ENCODE measurements at regions not wholly inside any gene's neighbourhood (a gene's known extent, or its start where the extent isn't known, plus 50 kb on each side); places are given as distances from the start of the nearest gene placed in this dataset.

DNA sequence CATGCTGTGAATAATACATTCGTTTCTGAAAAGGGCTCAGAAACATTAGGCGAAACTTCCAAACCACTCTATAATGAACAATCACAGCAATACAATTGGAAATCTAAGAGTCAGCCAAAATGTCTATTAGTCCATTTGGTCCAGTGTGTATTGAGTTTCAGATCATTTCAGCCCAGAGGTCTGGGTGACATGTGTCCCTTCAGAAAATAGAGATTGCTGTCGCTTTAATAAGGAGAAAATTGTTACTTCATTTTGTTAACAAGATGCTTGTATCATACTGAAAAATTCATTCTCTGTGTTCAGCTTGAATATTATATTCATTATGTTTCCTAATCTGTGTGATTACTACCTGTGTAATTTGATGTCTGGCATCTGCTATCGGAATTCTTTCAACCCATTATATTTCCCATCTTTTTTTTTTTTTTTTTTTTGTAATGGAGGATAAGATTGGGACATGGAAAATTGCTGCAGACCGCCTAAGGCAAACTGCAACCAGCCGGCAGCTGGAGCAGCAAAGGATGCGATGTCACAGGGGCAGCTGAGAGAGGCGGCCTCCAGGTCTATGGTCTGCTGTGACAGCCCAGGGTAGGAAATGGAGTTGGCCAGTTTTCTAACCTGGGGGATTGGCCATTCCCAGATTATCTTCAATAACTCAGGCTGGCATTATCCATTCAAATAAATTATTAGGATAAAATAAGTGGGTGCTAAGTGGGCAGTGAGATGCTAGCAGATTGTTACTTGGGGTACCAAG is 170.9 kb upstream of the NPVF start:
- no peak for DNase-seq

DNA sequence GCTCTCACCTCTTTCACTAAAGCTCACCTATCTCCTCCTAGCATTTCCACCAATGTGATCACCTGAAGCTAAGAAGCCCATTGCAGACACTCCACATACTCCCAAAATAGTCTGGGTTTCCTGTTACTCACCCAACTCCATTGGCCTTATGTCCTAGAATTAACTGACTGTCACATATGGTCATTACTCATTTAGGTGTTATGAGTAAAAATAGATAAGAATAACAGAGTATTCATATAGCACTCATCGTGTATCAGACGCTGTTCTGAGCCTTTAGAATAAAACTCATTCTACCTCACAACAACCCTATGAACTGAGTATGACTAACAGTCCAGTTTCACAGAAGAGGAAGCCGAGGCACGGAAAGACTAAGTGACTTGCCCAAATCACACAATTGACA is 174.2 kb upstream of the NPVF start:
- DNase-seq = no peak

DNA sequence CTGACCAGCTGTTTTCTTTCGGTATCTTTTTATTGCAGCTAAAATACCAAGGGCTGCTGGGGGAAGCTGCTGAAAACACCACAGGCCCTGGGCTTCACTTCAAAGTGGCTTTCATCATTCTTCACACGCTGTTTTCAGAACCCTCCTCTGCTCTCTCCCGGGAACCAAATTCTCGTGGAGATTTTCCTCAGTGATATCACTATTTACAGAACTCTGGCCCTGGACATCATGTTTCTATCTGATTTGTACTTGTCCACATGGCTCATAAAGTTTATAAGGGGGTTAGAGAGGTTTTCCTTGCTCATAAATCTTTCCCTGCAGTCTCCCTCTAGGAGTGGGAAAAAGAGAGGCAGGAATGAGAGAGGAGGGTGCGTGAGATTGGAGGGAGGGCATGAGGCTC is 177.4 kb upstream of the NPVF start:
- no peak for DNase-seq

DNA sequence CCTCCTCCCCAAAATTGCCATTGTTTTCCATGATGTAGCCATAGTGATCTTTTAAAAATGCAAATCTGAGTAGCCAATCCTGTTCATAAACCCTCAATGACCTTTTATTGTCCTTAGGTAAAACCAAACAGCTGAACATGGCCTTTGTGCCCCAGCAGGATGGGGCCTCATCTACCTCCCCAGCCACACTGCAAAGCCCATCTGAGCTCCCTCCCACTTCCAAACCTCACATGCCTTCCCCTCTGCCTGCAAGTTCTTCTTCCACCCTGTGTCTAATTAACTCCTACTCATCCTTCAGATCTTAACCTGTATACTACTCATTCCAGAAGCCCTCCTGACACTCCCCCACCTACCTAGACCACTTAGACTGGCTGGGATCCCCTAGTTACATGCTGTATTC is 178.8 kb upstream of the NPVF start:
- DNase-seq = no peak

DNA sequence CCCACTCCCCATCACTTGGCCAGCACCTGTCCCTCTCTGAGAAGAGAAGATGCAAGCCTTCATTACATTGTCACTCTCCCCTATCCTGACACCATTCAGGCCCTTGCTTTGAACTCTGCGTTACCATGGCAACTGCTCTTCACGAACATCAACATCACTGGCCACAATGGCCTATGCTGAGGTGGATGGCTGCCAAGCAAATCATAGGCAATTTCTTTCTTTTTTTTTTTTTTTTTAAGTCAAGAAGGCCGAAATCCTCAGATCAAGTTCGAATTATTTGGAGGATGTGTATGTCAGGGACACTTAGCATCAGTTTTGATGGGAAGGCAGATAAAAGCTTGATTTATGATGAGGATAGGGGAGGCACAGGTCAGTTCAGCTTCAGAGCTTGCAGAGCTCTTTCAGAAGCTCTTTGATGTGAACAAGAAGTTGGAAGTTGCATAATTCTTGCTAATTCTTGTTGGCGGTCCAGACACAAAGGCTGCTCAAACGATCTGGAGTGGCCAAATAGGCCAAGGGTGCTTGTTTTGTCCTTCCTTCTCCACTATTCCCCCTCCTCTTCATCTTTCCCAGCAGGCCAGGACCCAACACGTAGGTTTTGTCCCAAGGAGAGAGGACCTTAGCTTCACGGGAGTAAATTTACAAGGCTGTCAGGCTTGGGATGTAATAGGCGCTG is 179.9 kb upstream of the NPVF start:
- no peak for DNase-seq

DNA sequence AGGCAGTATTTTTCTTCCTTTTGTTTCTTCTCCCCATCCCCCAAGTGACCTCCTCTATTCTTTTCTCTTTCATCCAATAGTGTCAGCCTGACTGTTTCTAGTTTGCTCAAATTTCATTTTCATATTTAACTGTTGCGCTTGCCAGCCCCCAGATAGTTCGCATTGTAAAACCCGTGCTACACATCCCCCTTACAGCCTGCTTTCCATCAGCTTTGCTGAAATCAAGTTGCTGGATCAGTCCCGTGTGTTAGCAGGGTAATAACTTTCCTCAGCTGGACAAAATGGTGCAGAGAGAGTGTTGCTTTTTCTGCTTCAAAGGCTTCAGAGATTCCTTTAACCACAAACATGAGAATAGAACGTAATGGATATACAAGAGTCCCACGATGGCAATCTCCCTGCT is 180.6 kb upstream of the NPVF start:
- DNase-seq = no peak

DNA sequence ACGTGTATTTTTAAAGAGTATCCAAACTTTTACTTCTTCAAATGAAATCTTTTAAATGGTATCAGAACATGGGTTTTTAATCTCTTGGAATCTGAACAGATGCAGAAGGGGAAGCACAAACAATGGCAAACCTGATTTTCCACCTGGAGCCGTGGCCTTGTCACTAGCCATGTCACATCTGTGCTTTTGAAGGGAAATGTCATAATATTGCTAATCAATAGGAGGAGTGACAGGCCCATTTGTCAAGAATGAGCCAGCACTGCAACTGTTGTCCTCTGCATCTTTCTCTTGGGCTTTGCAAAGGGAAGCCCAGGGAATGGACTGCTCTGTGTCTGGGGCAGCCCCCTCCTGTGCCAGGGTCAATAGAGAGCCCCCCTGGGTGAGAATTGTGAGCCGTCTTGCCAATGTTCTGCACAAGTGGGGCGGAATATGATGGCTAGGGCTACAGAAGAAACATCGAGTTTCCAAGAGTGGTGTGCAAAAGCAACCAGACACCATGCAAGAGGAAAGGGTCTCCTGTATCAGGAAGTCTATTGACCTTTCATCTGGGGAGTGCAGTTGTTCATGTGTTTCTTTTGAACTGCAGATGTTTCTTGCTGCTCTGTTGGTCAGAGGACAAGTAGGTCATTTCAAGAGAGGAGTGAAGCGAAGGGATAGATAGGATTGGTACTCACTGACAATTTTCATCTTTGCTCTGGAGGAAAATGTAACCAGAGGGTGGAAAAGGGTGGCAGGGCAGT is 181.8 kb upstream of the NPVF start:
- no peak for DNase-seq

DNA sequence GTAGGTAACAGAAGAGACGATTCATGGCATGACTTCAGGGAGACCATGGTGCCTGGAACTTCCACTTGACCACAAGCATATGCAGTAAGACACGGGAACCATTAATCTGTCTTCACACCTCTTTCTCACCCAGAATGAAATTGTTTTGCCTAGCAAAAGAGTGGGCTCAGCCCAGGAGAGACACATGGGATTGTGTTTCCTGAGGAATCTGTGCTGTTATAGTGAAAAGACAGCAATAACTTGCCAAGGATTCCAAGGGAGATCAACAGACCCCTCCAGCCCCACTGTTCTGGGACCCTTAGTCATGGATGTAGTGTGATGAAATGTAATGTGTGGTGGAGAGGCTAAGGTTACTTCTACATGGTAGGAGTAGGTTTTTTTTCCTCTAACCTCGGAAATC is 192.5 kb upstream of the NPVF start:
- no peak for DNase-seq

DNA sequence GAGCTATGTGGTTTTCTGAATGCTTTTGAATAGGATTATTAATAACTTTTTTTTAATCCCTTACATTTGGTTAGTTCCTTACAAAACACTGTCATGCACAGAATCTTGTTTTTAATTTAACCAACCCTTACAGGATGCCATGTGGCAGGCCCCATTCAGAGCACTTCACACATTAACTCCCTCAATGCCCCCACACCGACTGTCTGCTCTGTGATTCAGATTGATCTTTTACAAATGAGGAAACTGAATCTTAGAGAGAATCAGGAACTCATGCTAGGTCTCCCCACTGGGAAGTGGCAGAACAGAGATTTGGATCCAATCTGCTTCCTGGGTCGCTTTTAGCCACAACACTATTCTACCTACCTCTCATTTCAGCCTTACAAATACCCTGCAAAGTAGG is 195.8 kb upstream of the NPVF start:
- no peak for DNase-seq

DNA sequence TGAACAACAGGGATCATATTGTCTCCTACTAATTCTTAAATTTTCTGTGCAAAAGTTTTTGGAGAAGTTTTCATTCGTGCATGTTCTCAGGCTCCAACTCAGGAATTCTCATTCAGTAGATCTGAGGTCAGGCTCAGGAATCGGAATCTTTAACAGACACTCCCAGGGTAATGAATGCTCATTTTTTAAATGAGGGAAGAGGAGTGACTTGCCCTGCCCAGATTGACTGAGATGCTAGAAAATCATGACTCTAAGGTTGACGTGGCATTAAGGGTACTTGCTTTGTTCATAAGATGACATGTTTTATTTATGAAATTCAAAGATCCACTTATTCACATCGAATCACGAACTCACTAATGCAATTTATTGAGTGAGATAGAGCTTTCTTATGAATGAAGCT is 196.6 kb upstream of the NPVF start:
- no peak for DNase-seq

DNA sequence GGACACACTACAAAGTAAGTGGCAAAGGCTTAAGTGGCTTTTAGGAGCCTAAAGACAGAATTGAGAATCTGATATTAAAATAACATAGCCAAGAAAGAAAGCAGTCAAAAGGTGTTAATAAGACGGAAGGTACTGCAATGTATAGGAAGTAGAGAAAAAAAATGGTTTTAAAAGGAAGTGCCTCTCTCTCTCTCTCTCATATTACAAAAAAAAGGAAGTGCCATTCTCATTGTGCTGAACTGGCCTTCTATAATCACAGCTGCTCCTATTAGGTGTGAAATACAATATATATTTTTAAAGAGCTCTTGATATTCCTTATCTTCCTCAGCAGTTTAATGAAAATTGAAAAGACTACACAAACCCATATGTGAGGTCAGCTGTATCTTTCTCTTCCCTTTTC is 199.4 kb upstream of the NPVF start:
- DNase-seq = no peak

DNA sequence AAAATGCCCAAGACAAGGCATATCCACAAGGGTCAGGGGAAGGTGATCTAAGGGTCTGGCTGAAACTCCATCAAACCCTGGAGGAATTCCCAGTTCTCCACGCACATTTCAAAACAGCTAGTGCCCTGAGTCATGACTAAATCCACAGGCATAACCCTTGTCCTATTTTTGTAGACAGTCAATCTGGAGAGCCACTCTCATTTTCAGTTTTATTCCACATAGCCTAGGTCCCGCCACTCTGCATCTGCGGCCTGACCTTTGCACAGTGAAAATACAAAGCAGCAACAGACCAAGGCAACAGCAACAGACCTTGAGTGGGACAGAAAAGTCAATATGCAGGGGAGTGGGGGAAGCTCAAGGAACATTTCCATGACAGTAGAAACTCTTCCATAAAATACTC is 201.4 kb upstream of the NPVF start:
- no peak for DNase-seq

DNA sequence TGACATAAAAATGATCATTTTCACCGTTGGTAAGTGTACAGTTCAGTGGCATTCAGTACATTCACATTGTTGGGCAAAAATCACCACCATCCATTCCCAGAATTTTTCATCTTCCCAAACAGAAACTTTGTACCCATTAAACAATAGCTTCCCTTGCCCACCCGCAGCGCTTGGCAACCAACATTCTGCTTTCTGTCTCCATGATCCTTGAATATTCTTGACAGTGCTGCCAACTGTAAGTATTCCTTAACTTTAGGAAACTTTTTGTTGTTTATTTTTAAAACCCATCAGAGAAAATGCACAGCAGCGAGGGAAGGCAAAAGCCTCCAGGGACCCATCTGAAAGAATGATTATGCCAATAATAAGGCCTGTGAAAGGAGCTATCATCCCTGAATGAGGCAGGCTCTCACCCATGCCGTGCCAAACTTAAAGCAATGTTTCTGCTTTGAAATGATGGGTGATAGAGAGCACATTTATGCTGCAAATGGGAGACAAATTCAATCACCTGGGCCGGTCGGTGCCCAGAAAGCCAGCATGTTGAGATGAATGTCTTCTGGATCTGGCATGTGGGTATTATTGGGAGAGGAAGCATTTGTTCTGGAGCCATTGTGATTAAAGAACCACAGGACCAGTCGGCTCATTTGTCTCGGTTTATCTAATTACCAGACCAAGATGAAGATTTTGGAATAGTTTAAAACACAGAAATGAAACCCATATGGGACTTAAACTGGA is 202.1 kb upstream of the NPVF start:
- DNase-seq = no peak

DNA sequence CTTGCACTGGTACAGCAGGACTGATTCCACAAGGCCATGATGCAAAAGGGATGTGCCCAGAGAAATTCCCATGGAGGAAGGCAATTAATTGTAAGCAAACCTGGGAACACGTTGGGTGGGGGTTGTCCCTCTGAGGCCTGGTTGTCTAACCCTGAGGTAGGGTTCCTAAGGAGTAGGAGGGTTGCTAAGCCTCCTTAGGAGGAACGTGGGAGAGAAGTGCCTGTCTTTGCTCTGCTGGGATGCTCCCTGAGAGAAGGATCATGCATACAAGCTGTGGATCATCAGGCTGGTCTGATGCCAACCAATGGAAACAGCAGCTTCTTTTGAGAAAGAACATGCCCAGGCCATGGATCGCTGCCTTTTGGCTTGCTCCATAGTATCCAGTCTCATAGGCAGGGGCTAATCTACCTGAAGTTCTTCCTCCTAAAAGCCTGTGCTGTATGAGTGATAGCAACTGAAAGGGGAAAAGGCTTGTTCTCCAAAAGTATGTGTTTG is 203.7 kb upstream of the NPVF start:
- no peak for DNase-seq

DNA sequence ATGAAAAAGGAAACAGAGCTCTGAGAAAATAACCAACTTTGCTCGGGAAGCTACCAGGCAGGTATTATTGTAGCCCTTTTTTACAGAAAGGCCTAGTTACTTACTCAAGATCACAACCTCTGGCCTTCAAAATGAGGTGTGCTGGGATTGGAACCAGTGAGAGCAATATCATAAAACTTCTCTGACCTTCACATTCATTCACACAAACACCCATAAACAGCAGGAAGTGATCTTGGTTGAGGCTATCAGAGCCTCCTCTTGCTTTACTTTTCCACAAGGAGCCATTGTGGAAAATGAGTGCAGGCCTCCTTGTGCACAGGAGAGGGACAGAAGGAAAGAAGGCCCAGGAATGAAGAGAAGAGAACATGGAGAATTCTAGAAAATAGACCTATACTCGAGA is 204.5 kb upstream of the NPVF start:
- DNase-seq = no peak

DNA sequence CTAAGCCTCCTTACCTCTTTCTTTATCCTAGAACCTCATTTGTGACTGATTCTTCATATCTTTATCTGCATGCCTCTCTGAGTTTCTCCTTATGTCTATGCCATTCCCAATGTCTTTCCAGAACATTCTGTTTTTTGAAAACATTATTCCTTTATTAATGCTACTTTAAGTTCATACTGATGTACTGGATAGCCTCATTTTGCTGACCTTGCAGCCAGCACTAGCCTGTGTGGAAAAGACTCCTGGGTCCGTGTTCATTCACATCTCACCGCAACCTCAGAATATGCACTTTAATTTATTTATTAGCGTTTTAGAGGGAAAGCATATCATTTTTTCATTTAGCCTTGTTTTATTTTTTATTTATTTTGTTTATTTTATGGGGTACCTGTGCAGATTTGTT is 208.1 kb upstream of the NPVF start:
- DNase-seq = no peak

DNA sequence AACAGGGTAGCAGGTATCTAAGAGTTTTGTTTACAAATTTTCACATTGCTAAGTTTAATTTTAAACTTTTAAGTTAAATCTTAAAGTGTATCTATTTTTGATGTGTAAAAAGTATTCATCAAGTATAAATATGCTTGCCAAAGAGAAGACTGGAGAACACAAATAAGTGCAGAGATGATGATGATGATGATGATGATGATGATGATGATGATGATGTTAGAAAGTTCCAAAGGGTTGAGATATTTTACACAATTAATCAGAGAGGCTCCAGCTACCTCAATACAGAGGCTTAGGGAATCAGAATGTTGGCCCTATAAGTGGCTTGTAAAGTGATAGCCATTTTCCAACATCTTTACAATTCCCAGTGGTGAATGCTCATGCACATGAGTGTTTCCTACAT is 209.0 kb upstream of the NPVF start:
- DNase-seq = no peak

DNA sequence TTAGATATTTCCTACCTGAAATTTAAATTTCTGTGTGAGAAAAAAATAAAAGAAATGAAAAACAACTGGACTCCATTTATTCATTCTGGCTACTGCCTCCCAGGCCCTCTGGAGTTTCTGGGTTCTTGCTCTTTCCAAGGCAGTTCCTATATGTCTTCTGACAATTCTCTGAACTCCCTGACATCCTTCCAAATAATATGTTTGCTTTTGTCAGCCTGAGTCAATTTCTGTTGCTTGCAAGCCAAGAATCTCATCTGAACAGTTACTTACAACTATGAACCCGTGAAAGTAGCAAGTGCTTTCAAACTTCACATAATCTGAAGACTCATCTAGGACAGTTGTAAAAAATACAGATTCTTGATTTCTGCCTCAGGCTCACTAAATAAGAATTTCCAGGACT is 216.7 kb upstream of the NPVF start:
- DNase-seq = no peak

DNA sequence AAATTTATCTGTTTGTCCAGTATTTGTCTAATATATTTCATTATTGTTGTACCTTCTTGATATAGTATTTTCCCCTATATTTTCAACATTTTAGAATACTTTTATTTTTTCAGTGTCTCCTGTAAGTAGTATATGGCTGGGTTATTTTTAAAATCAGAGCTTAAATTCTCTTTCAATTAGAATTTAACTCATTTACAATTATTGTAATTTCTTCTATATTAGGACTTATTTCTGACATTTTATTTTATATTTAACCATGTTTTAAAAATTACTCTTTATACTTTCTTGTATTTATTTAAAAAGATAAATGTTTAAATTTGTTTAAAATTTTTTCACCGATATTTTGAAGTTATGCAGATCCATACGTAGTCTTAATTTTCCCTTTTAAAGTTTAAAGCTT is 220.0 kb upstream of the NPVF start:
- DNase-seq = no peak

DNA sequence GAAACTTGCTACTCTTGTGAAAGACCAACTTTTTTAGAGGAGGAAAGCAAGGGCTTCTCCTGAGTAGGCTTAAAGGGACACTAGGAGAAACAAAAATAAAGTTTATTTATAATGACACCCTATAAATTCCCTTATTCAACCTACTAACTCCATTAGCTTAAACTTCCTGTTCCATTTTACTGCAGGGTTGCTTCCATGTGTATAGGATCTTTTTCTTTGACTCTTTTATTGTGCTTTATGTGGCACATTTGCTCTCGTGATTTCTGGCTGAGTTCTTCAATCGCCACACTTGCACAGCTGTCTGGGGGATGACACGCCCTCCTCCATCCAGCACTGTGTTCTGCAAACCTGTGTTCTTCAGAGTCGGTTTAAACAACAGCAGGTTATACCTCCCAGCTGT is 225.7 kb upstream of the NPVF start:
- DNase-seq = no peak

DNA sequence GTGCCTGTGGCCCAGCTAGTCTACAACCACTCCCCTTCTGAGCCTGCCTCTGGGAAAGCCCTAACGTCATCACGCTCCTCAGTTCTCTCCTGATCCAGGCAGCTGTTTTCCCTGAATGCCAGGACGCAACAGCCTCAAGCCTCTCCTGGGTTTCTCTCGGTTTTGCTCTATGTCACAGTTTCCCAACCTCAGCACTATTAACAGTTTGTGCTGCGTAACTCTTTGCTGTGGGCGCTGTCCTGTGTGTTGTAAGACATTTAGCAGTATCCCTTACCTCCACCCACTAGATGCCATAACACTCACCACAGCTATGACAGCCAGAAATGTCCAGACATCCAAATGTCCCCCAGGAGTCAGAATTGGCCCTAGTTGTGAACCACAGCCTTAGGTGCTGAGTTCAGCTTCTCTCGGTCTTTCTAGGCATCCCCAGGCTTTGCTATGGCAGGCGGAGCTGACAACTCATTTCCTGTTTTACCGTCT is 226.3 kb upstream of the NPVF start:
- DNase-seq = no peak

DNA sequence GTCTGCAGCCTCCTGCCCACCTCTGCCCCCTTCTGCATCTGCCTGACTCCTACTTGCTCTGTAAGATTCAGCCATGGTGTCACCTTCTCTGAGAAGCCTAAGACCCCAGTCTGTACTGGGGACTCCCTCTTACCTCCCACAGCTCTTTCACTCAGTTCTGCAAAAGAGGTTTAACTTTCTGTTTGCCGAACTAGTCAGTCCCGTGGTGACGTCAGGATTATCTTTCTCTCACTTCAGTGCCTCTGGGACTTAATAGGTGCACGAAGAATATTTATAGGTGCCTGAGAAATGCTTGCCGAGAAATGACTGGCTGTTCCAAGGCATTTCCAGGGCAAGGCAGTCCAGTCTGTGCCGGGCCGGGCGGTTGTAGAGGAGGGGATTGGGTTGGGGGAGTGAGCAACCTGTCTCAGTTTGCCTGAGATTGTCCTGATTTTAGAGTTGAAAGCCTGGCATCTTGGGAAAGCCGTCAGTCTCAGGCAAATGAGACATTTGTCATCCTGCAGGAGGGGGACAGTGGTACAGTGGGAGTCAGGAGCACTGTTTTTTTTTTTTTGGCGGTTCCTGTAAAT is 227.5 kb upstream of the NPVF start:
- no peak for DNase-seq

All from T-helper 9 cell (primary cell).